Activated T-cell treated with anti-CD3 and anti-CD28 coated beads, Interleukin-2, amount 50 U/mL, for 4 hours (primary cell): ENCODE measurements at regions not wholly inside any gene's neighbourhood (a gene's known extent, or its start where the extent isn't known, plus 50 kb on each side); places are given as distances from the start of the nearest gene placed in this dataset.
"Not testable (repeated sequence)": the region's sequence is repeated elsewhere in the genome, so short reads cannot be mapped to it uniquely, and the experiment has no call there.

Experiments
- ATAC-seq, 2 donors: fragments of 200-7000 bp; cut with Tn5 transposase; one replicate each; pipeline ENCODE4 v1.10.0; 2021
- DNase-seq: peaks from one replicate; pipeline ENCODE4 v3.0.0-alpha.2; 2020
- H3K27me3 Mint-ChIP-seq: one replicate; pipeline ENCODE4 v1.8.0; 2021; ENCODE audit warnings: low read depth, mixed read lengths
- H3K36me3 Mint-ChIP-seq: one replicate; pipeline ENCODE4 v1.8.0; 2022; ENCODE audit warnings: mixed read lengths; ENCODE audit not compliant: insufficient read depth
- H3K4me1 Mint-ChIP-seq: one replicate; pipeline ENCODE4 v1.8.0; 2021; ENCODE audit warnings: low read depth, mixed read lengths
- H3K4me3 Mint-ChIP-seq: one replicate; pipeline ENCODE4 v1.8.0; 2021; ENCODE audit warnings: mild to moderate bottlenecking, moderate library complexity, mixed read lengths
- H3K9me3 Mint-ChIP-seq: one replicate; pipeline ENCODE4 v1.8.0; 2021; ENCODE audit warnings: mixed read lengths

DNA sequence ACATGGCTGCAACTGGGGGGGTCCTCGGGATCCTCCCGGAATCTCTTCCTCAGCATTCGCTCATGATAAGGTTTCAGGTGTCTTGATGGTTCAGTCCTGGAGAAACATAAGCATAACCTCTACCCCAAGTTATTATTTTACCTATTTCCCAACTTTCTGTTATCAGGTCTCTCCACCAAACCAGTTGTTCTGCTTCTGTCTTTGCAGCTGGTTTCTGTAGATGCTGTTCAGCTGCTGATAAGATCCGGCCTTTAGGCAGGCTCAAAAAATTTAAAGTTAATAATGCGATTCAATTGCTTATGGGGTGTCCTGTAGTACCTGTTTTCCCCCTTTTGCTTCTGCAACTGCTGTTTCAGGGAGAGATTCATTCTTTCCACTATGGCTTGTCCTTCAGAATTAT, 55.6 kb upstream of the LPCAT1 start:
- H3K36me3 Mint-ChIP-seq, result peaks cover 20% of the 10 kb centered on the region
- not testable (repeated sequence) for H3K4me3 Mint-ChIP-seq, H3K27me3 Mint-ChIP-seq, DNase-seq, H3K4me1 Mint-ChIP-seq, H3K9me3 Mint-ChIP-seq, ATAC-seq

DNA sequence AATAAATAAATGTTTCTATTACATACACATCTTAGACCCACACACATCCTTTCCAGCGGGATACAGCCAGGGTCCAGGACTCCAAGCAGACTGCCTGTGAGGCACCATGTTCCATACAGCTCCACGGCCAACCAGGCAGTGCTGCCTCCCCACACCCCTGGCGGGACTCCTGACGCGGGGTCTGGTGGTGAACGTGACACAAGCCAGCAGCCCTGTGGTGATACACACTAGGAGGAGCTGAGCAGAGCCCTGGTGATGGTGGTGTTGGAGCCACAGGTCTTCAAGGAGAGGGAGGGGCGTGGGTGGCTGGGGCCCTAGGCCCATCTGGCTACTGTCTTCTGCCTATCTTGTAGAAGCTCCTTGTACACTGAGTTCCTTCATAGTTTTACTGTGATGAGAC, 53.1 kb upstream of the LPCAT1 start:
- not testable (repeated sequence) for H3K4me3 Mint-ChIP-seq, DNase-seq, H3K9me3 Mint-ChIP-seq, H3K4me1 Mint-ChIP-seq, ATAC-seq, H3K27me3 Mint-ChIP-seq
- H3K36me3 Mint-ChIP-seq, result peaks cover 23% of the 10 kb centered on the region

DNA sequence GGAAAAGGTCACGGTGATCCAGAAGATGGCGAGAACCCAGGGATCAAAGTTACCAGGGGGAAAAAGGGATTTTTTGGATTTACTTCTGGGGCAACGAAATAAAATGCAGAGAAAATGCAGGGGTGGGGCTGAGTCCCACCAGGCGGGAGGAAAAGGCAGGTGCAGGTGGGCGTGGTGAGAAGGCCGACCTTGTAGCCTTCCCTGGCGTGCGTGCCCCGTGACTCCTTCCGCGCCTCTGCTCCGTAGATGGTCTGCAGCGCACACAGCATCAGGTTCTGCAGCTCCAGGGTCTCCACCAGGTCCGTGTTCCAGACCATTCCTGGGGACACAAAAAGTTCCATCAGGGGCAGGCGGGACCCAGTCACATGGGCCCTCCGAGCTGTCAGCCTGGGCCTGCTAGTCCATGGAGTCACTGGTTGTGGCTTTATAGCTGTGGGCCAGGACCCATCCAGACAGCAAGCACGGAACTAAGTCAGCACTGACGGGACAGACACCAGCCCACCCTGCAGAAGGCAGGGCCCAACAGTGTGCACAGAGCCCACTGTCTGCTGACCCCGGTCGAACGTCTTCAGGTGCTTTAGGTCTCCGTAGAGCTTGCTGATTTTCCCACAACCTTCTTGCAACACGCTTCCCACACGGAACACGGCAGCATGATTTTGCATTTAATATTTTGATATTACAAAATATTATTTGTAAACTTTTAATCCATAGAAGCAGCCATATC, 52.4 kb upstream of the LPCAT1 start:
- H3K4me3 Mint-ChIP-seq, DNase-seq, H3K9me3 Mint-ChIP-seq, ATAC-seq, H3K4me1 Mint-ChIP-seq, H3K27me3 Mint-ChIP-seq: not testable (repeated sequence)
- peaks cover 23% of the 10 kb centered on the region for H3K36me3 Mint-ChIP-seq

DNA sequence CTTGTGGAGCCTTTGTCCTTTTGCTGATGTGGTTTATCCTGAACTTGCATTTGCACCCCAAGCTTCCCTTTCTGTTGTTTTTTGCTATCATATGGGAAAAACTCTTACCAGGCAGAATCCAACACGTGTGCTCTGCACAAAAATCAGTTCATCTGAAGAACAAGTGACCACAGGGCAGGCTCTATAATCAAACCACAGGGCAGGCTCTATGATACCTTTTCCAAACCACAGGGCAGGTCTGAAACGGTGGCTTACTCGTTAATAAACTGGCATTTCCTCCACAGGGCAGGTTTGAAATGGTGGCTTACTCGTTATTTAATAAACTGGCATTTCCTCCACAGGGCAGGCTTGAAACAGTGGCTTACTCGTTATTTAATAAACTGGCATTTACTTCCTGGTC, 51.7 kb upstream of the LPCAT1 start:
- H3K36me3 Mint-ChIP-seq, result peaks cover 22% of the 10 kb centered on the region
- not testable (repeated sequence) for H3K4me3 Mint-ChIP-seq, DNase-seq, H3K27me3 Mint-ChIP-seq, H3K4me1 Mint-ChIP-seq, ATAC-seq, H3K9me3 Mint-ChIP-seq

DNA sequence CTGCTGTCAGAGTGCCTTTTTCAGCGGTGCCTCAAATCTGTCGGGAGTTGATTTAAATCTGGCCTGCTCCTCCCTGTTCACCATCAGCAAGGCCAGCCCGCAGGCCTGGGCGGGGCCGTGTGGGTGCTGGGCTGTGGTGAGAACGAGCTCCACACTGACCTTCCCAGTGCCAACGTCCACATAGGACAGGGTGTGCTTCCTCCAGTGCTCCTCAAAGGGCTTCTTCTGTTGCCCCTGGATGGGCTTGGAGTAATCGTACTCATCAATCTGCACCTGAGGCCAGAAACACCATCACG, 50.2 kb upstream of the LPCAT1 start:
- ATAC-seq, H3K9me3 Mint-ChIP-seq, H3K27me3 Mint-ChIP-seq, H3K4me1 Mint-ChIP-seq, H3K4me3 Mint-ChIP-seq, DNase-seq: not testable (repeated sequence)
- H3K36me3 Mint-ChIP-seq, result peaks cover 21% of the 10 kb centered on the region

DNA sequence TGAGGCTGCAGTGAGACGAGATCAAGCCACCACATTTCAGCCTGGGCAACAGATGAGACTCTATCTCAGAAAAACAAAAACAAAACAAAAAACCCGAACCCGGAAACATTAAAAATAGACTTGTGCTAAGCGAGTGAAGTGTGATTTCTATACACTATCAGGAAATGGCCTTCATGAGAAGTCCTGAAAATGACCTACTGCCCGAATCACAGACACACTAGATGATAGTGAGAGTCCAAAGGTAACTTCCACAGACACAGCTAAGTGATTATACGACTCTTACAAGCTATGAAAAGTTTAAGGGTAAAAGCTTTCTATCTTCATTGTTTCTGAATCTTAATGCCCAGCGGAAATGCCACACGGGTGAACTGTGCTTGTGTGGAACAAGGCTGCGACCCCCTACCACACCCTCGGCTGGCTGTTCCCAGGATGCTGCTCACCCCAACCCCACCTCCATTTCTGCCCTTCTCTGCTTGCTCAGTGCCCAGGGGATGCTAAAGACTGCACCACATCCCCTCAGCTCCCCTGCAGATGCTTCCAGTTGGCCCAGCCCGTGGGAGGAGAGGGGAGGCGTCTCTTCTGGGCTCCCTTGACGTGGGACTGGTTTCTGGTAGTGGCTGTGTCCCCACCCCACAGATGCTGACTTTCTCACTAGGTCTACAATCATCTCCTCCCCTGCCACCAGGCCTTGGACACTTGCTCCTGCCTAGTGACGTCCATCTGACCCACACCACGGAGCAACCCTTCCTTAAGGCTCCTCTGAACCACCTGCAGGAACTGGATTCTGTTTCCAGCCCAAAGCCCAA, 49.7 kb upstream of the LPCAT1 start:
- not testable (repeated sequence) for H3K27me3 Mint-ChIP-seq, H3K4me1 Mint-ChIP-seq, H3K4me3 Mint-ChIP-seq, ATAC-seq, H3K9me3 Mint-ChIP-seq, DNase-seq
- H3K36me3 Mint-ChIP-seq, result peaks cover 16% of the 10 kb centered on the region
